ENCODE measurements at regions not wholly inside any gene's neighbourhood (a gene's known extent, or its start where the extent isn't known, plus 50 kb on each side); places are given as distances from the start of the nearest gene placed in this dataset.
"Not testable (repeated sequence)": the region's sequence is repeated elsewhere in the genome, so short reads cannot be mapped to it uniquely, and the experiment has no call there.

- TF ChIP-seq CTCF, POLR2A (IDR thresholded peaks at IDR 0.05): not testable (repeated sequence)
These were observed 1283.8 kb downstream of the TMEM121 start for GRCh38 chr14:106810168-106810567.

Measured in heart left ventricle (tissue), 13 donors.